Natural killer cell (primary cell): ENCODE measurements at regions not wholly inside any gene's neighbourhood (a gene's known extent, or its start where the extent isn't known, plus 50 kb on each side); places are given as distances from the start of the nearest gene placed in this dataset.

Experiments
- ATAC-seq, 3 donors: fragments of 150-1000 bp in 2 of 3; fragments of 200-7000 bp in 1 of 3; cut with Tn5 transposase; 1 replicate in 1 of 3; 2 replicates in 2 of 3; pipeline ENCODE4 v1.10.0; 2021; ENCODE audit warnings: mild to moderate bottlenecking in 2 of 3, moderate library complexity in 2 of 3
- DNase-seq, 2 donors: peaks; one replicate each; pipeline versions ENCODE4 v3.0.0 to v3.0.0-alpha.2; 2013 to 2021; ENCODE audit warnings: mixed read lengths in 1 of 2
- H3K27ac ChIP-seq: one replicate; pipeline ENCODE4 v1.5.1; 2013; ENCODE audit warnings: mild to moderate bottlenecking, low read length
- H3K27me3 ChIP-seq: one replicate; pipeline ENCODE4 v1.6.1; 2013; ENCODE audit warnings: low read length; ENCODE audit not compliant: control insufficient read depth, insufficient read depth
- H3K36me3 ChIP-seq: one replicate; pipeline ENCODE4 v1.6.1; 2013; ENCODE audit warnings: low read length; ENCODE audit not compliant: control insufficient read depth, insufficient read depth
- H3K4me1 ChIP-seq: one replicate; pipeline ENCODE4 v1.6.1; 2013; ENCODE audit warnings: low read length; ENCODE audit not compliant: control insufficient read depth, insufficient read depth
- H3K4me3 ChIP-seq: one replicate; pipeline ENCODE4 v1.5.1; 2013; ENCODE audit warnings: low read length
- H3K9me3 ChIP-seq: one replicate; pipeline ENCODE4 v1.6.1; 2013; ENCODE audit warnings: low read length; ENCODE audit not compliant: control insufficient read depth, insufficient read depth
- H3K27ac Mint-ChIP-seq, 2 donors: one replicate each; pipeline ENCODE4 v1.8.0; 2022; ENCODE audit warnings: mild to moderate bottlenecking in 2 of 2, mixed read lengths in 2 of 2, moderate library complexity in 1 of 2
- H3K27me3 Mint-ChIP-seq, 2 donors: one replicate each; pipeline ENCODE4 v1.8.0; 2022; ENCODE audit warnings: low read depth in 2 of 2, mixed read lengths in 2 of 2
- H3K36me3 Mint-ChIP-seq: one replicate; pipeline ENCODE4 v1.8.0; 2022; ENCODE audit warnings: mixed read lengths
- H3K4me1 Mint-ChIP-seq, 2 donors: one replicate each; pipeline ENCODE4 v1.8.0; 2022; ENCODE audit warnings: mixed read lengths in 2 of 2
- H3K4me3 Mint-ChIP-seq: one replicate; pipeline ENCODE4 v1.8.0; 2022; ENCODE audit warnings: mild to moderate bottlenecking, moderate library complexity, mixed read lengths
- H3K9me3 Mint-ChIP-seq, 2 donors: one replicate each; pipeline ENCODE4 v1.8.0; 2022; ENCODE audit warnings: mixed read lengths in 2 of 2
- CTCF ChIP-seq: fragments of 200-600 bp; IDR thresholded peaks from one replicate; pipeline ENCODE4 v1.8.0; 2022; ENCODE audit warnings: antibody characterized with exemption
- WGBS: methylation state at CpG from one replicate; pipeline ENCODE4 v1.1.7; 2013; ENCODE audit warnings: missing lambda C conversion rate; ENCODE audit not compliant: insufficient coverage; 5-methylcytosine and 5-hydroxymethylcytosine counted together
- intact Hi-C: fragments of 100-400 bp; cut with micrococcal nuclease; formaldehyde crosslinking; loops from one replicate; pipeline ENCODE4 v1.14.2; 2022

- H3K36me3 ChIP-seq, result no peaks in the 10 kb centered on the region
- no peak overlapping the region for H3K27ac Mint-ChIP-seq
- no peaks in the 10 kb centered on the region for H3K9me3 ChIP-seq
- H3K4me1 Mint-ChIP-seq, result no peaks in the 10 kb centered on the region
- DNase-seq (no peak), ATAC-seq (no peak)
- H3K4me3 Mint-ChIP-seq, result no peak overlapping the region
- no peaks in the 10 kb centered on the region for H3K36me3 Mint-ChIP-seq
- H3K4me1 ChIP-seq, result no peaks in the 10 kb centered on the region
- H3K9me3 Mint-ChIP-seq, result no peaks in the 10 kb centered on the region
- intact Hi-C loops, result no loop called here
- no peaks in the 10 kb centered on the region for H3K27me3 Mint-ChIP-seq
- TF ChIP-seq CTCF, result no peak
- H3K27me3 ChIP-seq, result no peaks in the 10 kb centered on the region
- no peak overlapping the region for H3K27ac ChIP-seq
- no peak overlapping the region for H3K4me3 ChIP-seq
- 87% methylated on average over 13 of the region's 13 CpGs for WGBS
These were observed 132.7 kb upstream of the IPO9 start for GRCh38 chr1:201696217-201696761.

GRCh38 chr1:201697174-201697573 is 131.8 kb upstream of the IPO9 start:
- Mint-ChIP-seq H3K9me3 (peaks cover 2 to 3% of the 10 kb centered on the region in 2 donors), H3K27me3 (peaks cover 0 to 3% of the 10 kb centered on the region in 2 donors), H3K4me3 (no peak overlapping the region), H3K4me1 (no peaks in the 10 kb centered on the region), H3K27ac (no peak overlapping the region), H3K36me3 (no peaks in the 10 kb centered on the region)
- Histone ChIP-seq H3K27ac (no peak overlapping the region), H3K9me3 (no peaks in the 10 kb centered on the region), H3K36me3 (no peaks in the 10 kb centered on the region), H3K4me3 (no peak overlapping the region), H3K27me3 (no peaks in the 10 kb centered on the region), H3K4me1 (no peaks in the 10 kb centered on the region)
- intact Hi-C loops, result no loop called here
- ATAC-seq (no peak), DNase-seq (no peak)
- TF ChIP-seq CTCF, result no peak
- 86% methylated on average over 2 of the region's 4 CpGs for WGBS

DNA sequence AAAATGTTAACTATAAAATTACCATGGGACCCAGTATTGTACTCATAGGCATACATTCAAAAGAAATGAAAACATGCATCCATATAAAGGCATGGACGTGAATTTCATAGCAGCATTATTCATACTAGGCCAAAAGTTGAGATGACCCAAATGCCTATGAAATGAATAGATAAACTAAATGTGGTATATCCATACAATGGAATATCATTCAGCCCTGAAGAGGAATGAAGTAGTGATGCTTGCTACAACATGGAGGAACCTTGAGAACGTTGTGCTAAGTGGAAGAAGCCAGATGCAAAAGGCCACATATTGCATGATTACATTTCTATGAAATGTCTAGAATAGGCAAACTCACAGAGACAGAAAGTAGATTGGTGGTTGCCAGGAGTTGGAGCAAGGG is 127.1 kb upstream of the IPO9 start:
- Mint-ChIP-seq H3K36me3 (no peaks in the 10 kb centered on the region), H3K4me3 (no peak overlapping the region), H3K4me1 (no peaks in the 10 kb centered on the region), H3K27ac (no peak overlapping the region), H3K27me3 (peaks cover 0 to 5% of the 10 kb centered on the region in 2 donors), H3K9me3 (peaks cover 2 to 5% of the 10 kb centered on the region in 2 donors)
- WGBS, result 58% methylated on average over 2 of the region's 2 CpGs
- intact Hi-C loops, result loop anchor here (5.0 kb wide), 1 partner anchor 145 kb away; no protein-coding TSS in a partner anchor
- ATAC-seq (no peak), DNase-seq (no peak)
- H3K9me3 ChIP-seq, result no peaks in the 10 kb centered on the region
- no peaks in the 10 kb centered on the region for H3K27me3 ChIP-seq
- H3K4me1 ChIP-seq, result no peaks in the 10 kb centered on the region
- H3K27ac ChIP-seq, result no peak overlapping the region
- no peak for TF ChIP-seq CTCF
- H3K36me3 ChIP-seq, result no peaks in the 10 kb centered on the region
- no peak overlapping the region for H3K4me3 ChIP-seq

DNA sequence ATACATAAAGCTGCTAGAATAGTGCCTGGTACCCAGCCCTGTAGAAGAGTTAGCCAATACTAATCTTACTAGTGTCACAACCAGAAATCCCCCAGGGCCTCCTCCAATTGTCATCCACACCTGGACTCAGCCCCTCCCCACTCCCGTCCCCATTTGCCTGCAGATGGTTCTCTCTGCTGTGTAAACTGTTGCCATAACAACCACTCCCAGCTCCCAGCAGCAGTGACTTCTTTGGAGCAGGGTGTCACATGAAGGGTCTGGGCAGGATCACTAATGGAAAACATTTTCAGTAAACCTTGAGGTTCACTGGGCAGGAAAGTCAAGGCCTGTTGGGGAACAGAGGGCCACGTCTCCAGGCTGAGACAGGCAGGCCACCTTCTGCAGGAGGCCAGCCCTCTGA is 126.0 kb upstream of the IPO9 start:
- H3K9me3 ChIP-seq, result no peaks in the 10 kb centered on the region
- Mint-ChIP-seq H3K4me1 (no peaks in the 10 kb centered on the region), H3K27ac (no peak overlapping the region), H3K9me3 (peaks cover 2 to 5% of the 10 kb centered on the region in 2 donors), H3K36me3 (no peaks in the 10 kb centered on the region), H3K4me3 (no peak overlapping the region), H3K27me3 (peaks cover 0 to 5% of the 10 kb centered on the region in 2 donors)
- no peaks in the 10 kb centered on the region for H3K27me3 ChIP-seq
- ATAC-seq (no peak), DNase-seq (no peak)
- no peaks in the 10 kb centered on the region for H3K4me1 ChIP-seq
- intact Hi-C loops, result loop anchor here (5.0 kb wide), 1 partner anchor 146 kb away; no protein-coding TSS in a partner anchor
- H3K4me3 ChIP-seq, result no peak overlapping the region
- WGBS, result 85% methylated on average over 2 of the region's 2 CpGs
- H3K36me3 ChIP-seq, result no peaks in the 10 kb centered on the region
- TF ChIP-seq CTCF, result no peak
- H3K27ac ChIP-seq, result no peak overlapping the region
